Chondrocyte (in vitro differentiated cells): ENCODE measurements at regions not wholly inside any gene's neighbourhood (a gene's known extent, or its start where the extent isn't known, plus 50 kb on each side); places are given as distances from the start of the nearest gene placed in this dataset.

Source experiments
- DNase-seq: peaks from one replicate; pipeline ENCODE4 v3.0.0; 2021; ENCODE audit warnings: mixed read lengths, low spot score
- H3K27ac Mint-ChIP-seq: one replicate; pipeline ENCODE4 v1.8.0; 2021; ENCODE audit warnings: mild to moderate bottlenecking, moderate library complexity, mixed read lengths; ENCODE audit not compliant: unreplicated experiment
- H3K27me3 Mint-ChIP-seq: 2 replicates; pipeline ENCODE4 v1.8.0; 2021; ENCODE audit warnings: low read depth, mixed read lengths
- H3K36me3 Mint-ChIP-seq: 2 replicates; pipeline ENCODE4 v1.8.0; 2021; ENCODE audit warnings: low read depth, mixed read lengths
- H3K4me1 Mint-ChIP-seq: 2 replicates; pipeline ENCODE4 v1.8.0; 2021; ENCODE audit warnings: low read depth, mild to moderate bottlenecking, mixed read lengths
- H3K4me3 Mint-ChIP-seq: one replicate; pipeline ENCODE4 v1.8.0; 2021; ENCODE audit warnings: mild to moderate bottlenecking, moderate library complexity, mixed read lengths; ENCODE audit not compliant: unreplicated experiment
- H3K9me3 Mint-ChIP-seq: 2 replicates; pipeline ENCODE4 v1.8.0; 2021; ENCODE audit warnings: low read depth, mixed read lengths
- CTCF ChIP-seq: fragments of 200-600 bp; sonication (generic); IDR thresholded peaks from 2 replicates; pipeline ENCODE4 v1.5.0; 2021; ENCODE audit warnings: antibody characterized with exemption, mild to moderate bottlenecking, moderate library complexity

DNA sequence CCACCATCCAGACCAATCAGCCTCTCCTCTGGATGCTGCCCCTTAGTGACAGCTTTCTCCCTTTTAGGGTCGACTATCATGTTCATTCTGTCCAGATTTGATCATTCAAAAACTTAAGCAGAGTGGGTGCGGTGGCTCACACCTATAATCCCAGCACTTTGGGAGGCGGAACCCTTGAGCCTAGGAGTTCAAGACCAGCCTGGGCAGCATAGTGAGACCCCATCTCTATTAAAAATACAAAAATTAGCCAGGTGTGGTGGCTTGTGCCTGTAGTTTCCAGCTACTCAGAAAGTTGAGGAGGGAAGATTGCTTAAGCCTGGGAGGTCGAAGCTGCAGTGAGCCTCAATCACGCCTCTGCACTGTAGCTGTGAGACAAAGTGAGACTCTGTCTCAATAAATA is 68.3 kb upstream of the ZCCHC2 start:
- Mint-ChIP-seq H3K36me3 (peaks cover under 1% of the 10 kb centered on the region), H3K27ac (no peak overlapping the region), H3K9me3 (peaks cover 4% of the 10 kb centered on the region), H3K27me3 (peaks cover 4% of the 10 kb centered on the region), H3K4me3 (no peak overlapping the region), H3K4me1 (peaks cover 15% of the 10 kb centered on the region)
- DNase-seq: no peak
- TF ChIP-seq CTCF: no peak

DNA sequence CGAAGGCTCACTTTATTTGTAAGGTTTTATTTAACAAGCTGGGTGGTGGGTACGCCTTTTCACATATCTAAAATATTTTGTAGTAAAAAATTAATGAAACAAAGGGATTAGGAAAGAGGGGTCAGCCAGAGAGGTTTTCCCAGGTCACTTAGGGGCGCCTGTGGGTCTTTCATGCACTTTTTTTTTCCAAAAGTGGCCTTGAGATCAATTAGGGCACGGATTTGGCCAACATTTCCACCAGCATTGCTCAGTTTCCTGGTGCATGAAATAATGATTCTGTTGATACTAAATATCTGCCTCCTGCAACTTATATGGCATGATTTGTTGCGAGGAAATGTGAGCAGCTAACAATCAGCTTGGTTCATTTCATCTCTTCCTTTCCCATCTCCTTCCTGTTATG is 67.6 kb upstream of the ZCCHC2 start:
- H3K27me3 Mint-ChIP-seq: peaks cover 4% of the 10 kb centered on the region
- H3K4me3 Mint-ChIP-seq: no peak overlapping the region
- peaks cover 14% of the 10 kb centered on the region for H3K4me1 Mint-ChIP-seq
- no peak for DNase-seq
- H3K9me3 Mint-ChIP-seq: no peaks in the 10 kb centered on the region
- H3K27ac Mint-ChIP-seq: no peak overlapping the region
- H3K36me3 Mint-ChIP-seq: no peaks in the 10 kb centered on the region
- no peak for TF ChIP-seq CTCF

DNA sequence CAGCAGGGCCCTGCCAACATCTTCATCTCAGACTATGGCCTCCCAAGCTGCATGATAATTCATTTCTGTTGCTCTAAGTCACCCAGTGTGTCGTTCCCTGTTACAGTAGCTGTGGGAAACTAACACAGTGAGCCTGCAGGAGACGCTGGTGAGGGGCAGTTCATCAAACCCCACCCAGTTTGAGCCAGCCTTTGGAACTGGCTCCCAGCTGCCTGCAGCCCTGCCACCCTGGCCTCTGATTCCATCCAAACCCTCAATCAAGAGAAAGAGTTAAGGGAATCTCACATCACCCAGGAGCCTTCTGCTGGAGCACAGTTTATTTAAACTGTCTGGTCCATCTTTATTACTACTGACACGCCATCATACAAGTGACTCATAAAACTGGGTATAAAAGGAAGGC is 64.9 kb upstream of the ZCCHC2 start:
- Mint-ChIP-seq H3K27ac (no peak overlapping the region), H3K4me3 (no peak overlapping the region), H3K36me3 (no peaks in the 10 kb centered on the region), H3K9me3 (no peaks in the 10 kb centered on the region), H3K27me3 (peaks cover 4% of the 10 kb centered on the region), H3K4me1 (peaks cover 3% of the 10 kb centered on the region)
- DNase-seq: no peak
- TF ChIP-seq CTCF: no peak

- H3K4me3 Mint-ChIP-seq: no peak overlapping the region
- no peaks in the 10 kb centered on the region for H3K9me3 Mint-ChIP-seq
- no peak for DNase-seq
- H3K27ac Mint-ChIP-seq: no peak overlapping the region
- peaks cover 4% of the 10 kb centered on the region for H3K27me3 Mint-ChIP-seq
- TF ChIP-seq CTCF: no peak
- peaks cover 3% of the 10 kb centered on the region for H3K4me1 Mint-ChIP-seq
- no peaks in the 10 kb centered on the region for H3K36me3 Mint-ChIP-seq
These were observed 64.5 kb upstream of the ZCCHC2 start for GRCh38 chr18:62458346-62458745.

DNA sequence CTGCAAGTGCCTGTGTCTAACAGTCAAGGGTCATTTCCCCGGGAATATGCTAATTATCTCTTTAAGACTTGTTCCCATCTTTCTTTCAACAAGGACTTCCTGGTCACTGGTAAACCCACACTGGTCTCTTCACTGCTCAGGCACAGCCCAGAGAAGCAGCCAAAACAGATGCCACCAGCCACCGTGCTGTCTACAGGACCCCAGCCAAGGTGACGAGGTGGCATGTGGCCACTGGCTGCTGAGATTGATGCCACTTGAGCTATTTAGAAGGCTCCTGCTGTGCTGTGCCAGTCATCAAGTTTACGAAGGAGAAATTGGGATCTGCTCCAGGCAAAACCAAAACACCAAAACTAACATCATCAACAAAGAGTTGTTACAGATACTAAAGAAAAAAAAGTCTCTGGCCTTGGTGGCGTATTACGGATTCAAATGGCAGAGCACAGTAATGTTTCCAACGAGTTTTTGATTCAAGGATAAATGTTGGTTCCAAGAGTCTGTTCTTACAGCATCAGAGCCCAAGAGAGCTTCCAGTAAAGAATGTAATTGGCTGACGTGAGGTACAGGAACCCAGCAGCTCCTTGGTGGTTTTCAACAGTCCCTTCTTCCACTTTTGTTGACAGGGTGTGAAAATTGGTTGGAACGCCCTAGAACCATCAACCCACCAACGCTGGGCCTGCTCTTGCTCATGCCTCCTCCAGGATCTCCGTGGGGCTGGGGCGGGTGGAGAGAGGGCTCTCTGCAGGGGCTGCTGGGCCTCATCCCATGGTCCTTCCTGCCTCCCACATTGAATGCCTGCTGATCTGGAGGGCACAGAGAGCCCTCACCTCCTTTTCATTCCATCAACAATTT is 63.7 kb upstream of the ZCCHC2 start:
- no peaks in the 10 kb centered on the region for H3K36me3 Mint-ChIP-seq
- no peak overlapping the region for H3K4me3 Mint-ChIP-seq
- no peaks in the 10 kb centered on the region for H3K9me3 Mint-ChIP-seq
- no peak for DNase-seq
- peaks cover 3% of the 10 kb centered on the region for H3K4me1 Mint-ChIP-seq
- peaks cover 4% of the 10 kb centered on the region for H3K27me3 Mint-ChIP-seq
- no peak for TF ChIP-seq CTCF
- H3K27ac Mint-ChIP-seq: peak overlapping the region; percentile 58
